ENCODE measurements at regions not wholly inside any gene's neighbourhood (a gene's known extent, or its start where the extent isn't known, plus 50 kb on each side); places are given as distances from the start of the nearest gene placed in this dataset.

- no peaks in the 10 kb centered on the region for H3K9me2 ChIP-seq (ENCODE audit: insufficient read depth, low read length)
- H3K36me3 ChIP-seq (ENCODE audit: insufficient read depth, low read length): no peaks in the 10 kb centered on the region
- H3K79me2 ChIP-seq (ENCODE audit: insufficient read depth, low read depth, low read length): no peaks in the 10 kb centered on the region
- no peak overlapping the region for H2AFZ ChIP-seq (ENCODE audit: low read length)
- intact Hi-C loops (cut with micrococcal nuclease; ENCODE audit: unreplicated experiment): no loop called here
- no peak overlapping the region for H3K4me2 ChIP-seq (ENCODE audit: low read length)
- CTCF ChIA-PET (ENCODE audit: unreplicated experiment): no interaction called here
- H4K20me1 ChIP-seq (ENCODE audit: insufficient read depth, low read length): no peaks in the 10 kb centered on the region
- no peak for DNase-seq (ENCODE audit: low spot score)
- H3K4me3 ChIP-seq (ENCODE audit: low read depth, low read length, poor library complexity, severe bottlenecking): no peak overlapping the region
- TF ChIP-seq EZH2phosphoT487 (IDR thresholded peaks at IDR 0.05; ENCODE audit: borderline replicate concordance, low read depth, low read length) (no peak), CTCF (conservative IDR thresholded peaks at IDR 0.05; ENCODE audit: low read length) (no peak)
- BruUV-seq (replicated peaks): no TSS peak
- POLR2A ChIA-PET: no interaction called here
- H3K4me1 ChIP-seq (ENCODE audit: insufficient read depth, low read length, poor library complexity, severe bottlenecking): no peaks in the 10 kb centered on the region
- no peak overlapping the region for H3K27ac ChIP-seq (ENCODE audit: low read depth, low read length, poor library complexity, severe bottlenecking)
- no peaks in the 10 kb centered on the region for H3K9me3 ChIP-seq (ENCODE audit: low read length)
Observed at GRCh38 chr18:76167845-76168621, 327.0 kb downstream of the ZNF516 start.

- Histone ChIP-seq H3K79me2 (ENCODE audit: insufficient read depth, low read depth, low read length) (no peaks in the 10 kb centered on the region), H3K36me3 (ENCODE audit: insufficient read depth, low read length) (no peaks in the 10 kb centered on the region), H3K4me1 (ENCODE audit: insufficient read depth, low read length, poor library complexity, severe bottlenecking) (no peaks in the 10 kb centered on the region), H3K9me3 (ENCODE audit: low read length) (no peaks in the 10 kb centered on the region), H3K4me3 (ENCODE audit: low read depth, low read length, poor library complexity, severe bottlenecking) (no peak overlapping the region), H2AFZ (ENCODE audit: low read length) (no peak overlapping the region), H3K27ac (ENCODE audit: low read depth, low read length, poor library complexity, severe bottlenecking) (no peak overlapping the region), H3K4me2 (ENCODE audit: low read length) (no peak overlapping the region), H4K20me1 (ENCODE audit: insufficient read depth, low read length) (no peaks in the 10 kb centered on the region), H3K9me2 (ENCODE audit: insufficient read depth, low read length) (no peaks in the 10 kb centered on the region)
- no peak for DNase-seq (ENCODE audit: low spot score)
- POLR2A ChIA-PET: no interaction called here
- no peak for TF ChIP-seq EZH2phosphoT487 (IDR thresholded peaks at IDR 0.05; ENCODE audit: borderline replicate concordance, low read depth, low read length)
- no peak for TF ChIP-seq CTCF (conservative IDR thresholded peaks at IDR 0.05; ENCODE audit: low read length)
- no TSS peak for BruUV-seq (replicated peaks)
- CTCF ChIA-PET (ENCODE audit: unreplicated experiment): no interaction called here
- intact Hi-C loops (cut with micrococcal nuclease; ENCODE audit: unreplicated experiment): no loop called here
Observed at GRCh38 chr18:76167410-76167809, 327.6 kb downstream of the ZNF516 start.

DNA sequence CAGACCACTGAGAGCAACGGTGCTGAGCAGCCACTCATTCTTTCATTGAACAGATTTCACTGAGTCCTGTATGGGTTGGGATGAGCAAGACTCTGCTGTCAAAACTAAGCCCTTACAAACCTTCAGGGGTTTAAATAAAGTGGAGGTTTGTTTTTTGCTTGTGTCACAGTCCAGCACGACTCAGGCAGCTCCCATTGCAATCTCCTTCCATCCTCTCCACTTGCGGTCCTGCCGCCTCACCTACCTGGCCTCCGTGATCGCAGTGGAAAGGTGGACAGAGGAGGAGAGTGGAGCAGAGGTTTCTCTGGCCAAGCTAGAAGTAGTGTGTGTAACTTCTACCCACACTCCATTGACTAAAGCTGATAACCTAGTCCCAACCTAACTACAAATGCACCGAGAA, 332.2 kb downstream of the ZNF516 start:
- POLR2A ChIA-PET: no interaction called here
- Histone ChIP-seq H3K4me1 (ENCODE audit: insufficient read depth, low read length, poor library complexity, severe bottlenecking) (peaks cover 3% of the 10 kb centered on the region), H3K79me2 (ENCODE audit: insufficient read depth, low read depth, low read length) (no peaks in the 10 kb centered on the region), H4K20me1 (ENCODE audit: insufficient read depth, low read length) (no peaks in the 10 kb centered on the region), H3K4me3 (ENCODE audit: low read depth, low read length, poor library complexity, severe bottlenecking) (no peak overlapping the region), H3K36me3 (ENCODE audit: insufficient read depth, low read length) (no peaks in the 10 kb centered on the region), H3K9me2 (ENCODE audit: insufficient read depth, low read length) (no peaks in the 10 kb centered on the region), H3K27ac (ENCODE audit: low read depth, low read length, poor library complexity, severe bottlenecking) (no peak overlapping the region), H3K4me2 (ENCODE audit: low read length) (no peak overlapping the region), H3K9me3 (ENCODE audit: low read length) (no peaks in the 10 kb centered on the region), H2AFZ (ENCODE audit: low read length) (no peak overlapping the region)
- no peak for TF ChIP-seq EZH2phosphoT487 (IDR thresholded peaks at IDR 0.05; ENCODE audit: borderline replicate concordance, low read depth, low read length)
- no peak for TF ChIP-seq CTCF (conservative IDR thresholded peaks at IDR 0.05; ENCODE audit: low read length)
- CTCF ChIA-PET (ENCODE audit: unreplicated experiment): no interaction called here
- DNase-seq (ENCODE audit: low spot score): no peak
- no TSS peak for BruUV-seq (replicated peaks)
- intact Hi-C loops (cut with micrococcal nuclease; ENCODE audit: unreplicated experiment): no loop called here
